ENCODE measurements at regions not wholly inside any gene's neighbourhood (a gene's known extent, or its start where the extent isn't known, plus 50 kb on each side); places are given as distances from the start of the nearest gene placed in this dataset.

- TF ChIP-seq CTCF (conservative IDR thresholded peaks at IDR 0.05; ENCODE audit: low read depth, low read length), result no peak
- Histone ChIP-seq H3K27ac (no peak overlapping the region), H3K36me3 (ENCODE audit: insufficient read depth) (no peaks in the 10 kb centered on the region), H2AFZ (ENCODE audit: low read depth) (no peak overlapping the region), H3K9ac (no peak overlapping the region), H4K20me1 (ENCODE audit: insufficient read depth) (no peaks in the 10 kb centered on the region), H3K4me3 (IDR thresholded peaks at IDR 0.05; ENCODE audit: insufficient read depth, low read depth, low read length) (no peak overlapping the region), H3K4me2 (no peak overlapping the region), H3K79me2 (ENCODE audit: insufficient read depth, low read depth) (no peaks in the 10 kb centered on the region), H3K27me3 (ENCODE audit: insufficient read depth, low read depth) (no peaks in the 10 kb centered on the region), H3K4me1 (ENCODE audit: low read depth, poor library complexity, severe bottlenecking) (no peaks in the 10 kb centered on the region)
Measured at GRCh38 chr2:238986491-238987351, 138.8 kb downstream of the TWIST2 start.

- no peak overlapping the region for H2AFZ ChIP-seq (ENCODE audit: low read depth)
- no peak overlapping the region for H3K9ac ChIP-seq
- H3K79me2 ChIP-seq (ENCODE audit: insufficient read depth, low read depth), result no peaks in the 10 kb centered on the region
- no peak overlapping the region for H3K4me2 ChIP-seq
- TF ChIP-seq CTCF (conservative IDR thresholded peaks at IDR 0.05; ENCODE audit: low read depth, low read length), result no peak
- H3K36me3 ChIP-seq (ENCODE audit: insufficient read depth), result no peaks in the 10 kb centered on the region
- no peak overlapping the region for H3K4me3 ChIP-seq (IDR thresholded peaks at IDR 0.05; ENCODE audit: insufficient read depth, low read depth, low read length)
- no peaks in the 10 kb centered on the region for H3K4me1 ChIP-seq (ENCODE audit: low read depth, poor library complexity, severe bottlenecking)
- no peak overlapping the region for H3K27ac ChIP-seq
- no peaks in the 10 kb centered on the region for H4K20me1 ChIP-seq (ENCODE audit: insufficient read depth)
- H3K27me3 ChIP-seq (ENCODE audit: insufficient read depth, low read depth), result no peaks in the 10 kb centered on the region
Measured at GRCh38 chr2:238987352-238987981, 139.6 kb downstream of the TWIST2 start.

- Histone ChIP-seq H3K36me3 (ENCODE audit: insufficient read depth) (no peaks in the 10 kb centered on the region), H3K9ac (no peak overlapping the region), H3K4me1 (ENCODE audit: low read depth, poor library complexity, severe bottlenecking) (no peaks in the 10 kb centered on the region), H4K20me1 (ENCODE audit: insufficient read depth) (no peaks in the 10 kb centered on the region), H3K27me3 (ENCODE audit: insufficient read depth, low read depth) (no peaks in the 10 kb centered on the region), H3K4me2 (no peak overlapping the region), H3K79me2 (ENCODE audit: insufficient read depth, low read depth) (no peaks in the 10 kb centered on the region), H2AFZ (ENCODE audit: low read depth) (no peak overlapping the region), H3K4me3 (IDR thresholded peaks at IDR 0.05; ENCODE audit: insufficient read depth, low read depth, low read length) (no peak overlapping the region), H3K27ac (no peak overlapping the region)
- TF ChIP-seq CTCF (conservative IDR thresholded peaks at IDR 0.05; ENCODE audit: low read depth, low read length), result no peak
Measured at GRCh38 chr2:238988105-238988504, 140.2 kb downstream of the TWIST2 start.

GRCh38 chr2:238988752-238989151, 140.9 kb downstream of the TWIST2 start:
- no peak for TF ChIP-seq CTCF (conservative IDR thresholded peaks at IDR 0.05; ENCODE audit: low read depth, low read length)
- no peaks in the 10 kb centered on the region for H4K20me1 ChIP-seq (ENCODE audit: insufficient read depth)
- no peak overlapping the region for H2AFZ ChIP-seq (ENCODE audit: low read depth)
- H3K4me2 ChIP-seq, result no peak overlapping the region
- H3K9ac ChIP-seq, result no peak overlapping the region
- H3K4me1 ChIP-seq (ENCODE audit: low read depth, poor library complexity, severe bottlenecking), result no peaks in the 10 kb centered on the region
- no peaks in the 10 kb centered on the region for H3K36me3 ChIP-seq (ENCODE audit: insufficient read depth)
- no peaks in the 10 kb centered on the region for H3K27me3 ChIP-seq (ENCODE audit: insufficient read depth, low read depth)
- H3K79me2 ChIP-seq (ENCODE audit: insufficient read depth, low read depth), result no peaks in the 10 kb centered on the region
- no peak overlapping the region for H3K4me3 ChIP-seq (IDR thresholded peaks at IDR 0.05; ENCODE audit: insufficient read depth, low read depth, low read length)
- no peak overlapping the region for H3K27ac ChIP-seq
